ENCODE measurements at regions not wholly inside any gene's neighbourhood (a gene's known extent, or its start where the extent isn't known, plus 50 kb on each side); places are given as distances from the start of the nearest gene placed in this dataset.

GRCh38 chr10:33731322-33731721 lies 396.9 kb upstream of the NRP1 start:
- Histone ChIP-seq H3K4me1 (ENCODE audit: control insufficient read depth, insufficient read depth, low read length, poor library complexity, severe bottlenecking) (no peaks in the 10 kb centered on the region), H3K4me3 (ENCODE audit: low read depth, low read length) (no peak overlapping the region), H3K36me3 (ENCODE audit: control insufficient read depth, insufficient read depth, low read length) (no peaks in the 10 kb centered on the region), H3K27ac (ENCODE audit: insufficient read depth, low read length, poor library complexity, severe bottlenecking) (no peak overlapping the region), H3K9me3 (ENCODE audit: control insufficient read depth in 2 of 2, low read length in 2 of 2) (no peaks in the 10 kb centered on the region), H3K27me3 (ENCODE audit: control insufficient read depth, insufficient read depth, low read length) (peaks cover 3% of the 10 kb centered on the region)
- Mint-ChIP-seq H3K36me3 (no peaks in the 10 kb centered on the region), H3K4me3 (no peak overlapping the region), H3K27me3 (peaks cover 5% of the 10 kb centered on the region), H3K4me1 (no peaks in the 10 kb centered on the region), H3K9me3 (peaks cover 0 to 3% (median 0%) of the 10 kb centered on the region in 7 donors), H3K27ac (no peak overlapping the region)
- DNase-seq, result no peak
- no peak for ATAC-seq (ENCODE audit: low read depth in 2 of 2)

GRCh38 chr10:33725430-33725829 lies 391.0 kb upstream of the NRP1 start:
- H3K4me1 Mint-ChIP-seq, result no peaks in the 10 kb centered on the region
- H3K27ac Mint-ChIP-seq, result no peak overlapping the region
- ATAC-seq (ENCODE audit: low read depth in 2 of 2), result no peak
- H3K27ac ChIP-seq (ENCODE audit: insufficient read depth, low read length, poor library complexity, severe bottlenecking), result no peak overlapping the region
- no peaks in the 10 kb centered on the region for H3K27me3 ChIP-seq (ENCODE audit: control insufficient read depth, insufficient read depth, low read length)
- peaks cover 0 to 2% of the 10 kb centered on the region in 2 experiments for H3K9me3 ChIP-seq (ENCODE audit: control insufficient read depth in 2 of 2, low read length in 2 of 2)
- H3K9me3 Mint-ChIP-seq, result peaks cover 0 to 3% (median 0%) of the 10 kb centered on the region in 7 donors
- H3K4me1 ChIP-seq (ENCODE audit: control insufficient read depth, insufficient read depth, low read length, poor library complexity, severe bottlenecking), result no peaks in the 10 kb centered on the region
- H3K27me3 Mint-ChIP-seq, result peaks cover 12% of the 10 kb centered on the region
- H3K4me3 Mint-ChIP-seq, result no peak overlapping the region
- no peak for DNase-seq
- H3K36me3 ChIP-seq (ENCODE audit: control insufficient read depth, insufficient read depth, low read length), result no peaks in the 10 kb centered on the region
- no peak overlapping the region for H3K4me3 ChIP-seq (ENCODE audit: low read depth, low read length)
- H3K36me3 Mint-ChIP-seq, result no peaks in the 10 kb centered on the region

- Histone ChIP-seq H3K36me3 (ENCODE audit: control insufficient read depth, insufficient read depth, low read length) (no peaks in the 10 kb centered on the region), H3K4me3 (ENCODE audit: low read depth, low read length) (no peak overlapping the region), H3K27me3 (ENCODE audit: control insufficient read depth, insufficient read depth, low read length) (no peaks in the 10 kb centered on the region), H3K9me3 (ENCODE audit: control insufficient read depth in 2 of 2, low read length in 2 of 2) (peaks cover 0 to 2% of the 10 kb centered on the region in 2 experiments), H3K4me1 (ENCODE audit: control insufficient read depth, insufficient read depth, low read length, poor library complexity, severe bottlenecking) (no peaks in the 10 kb centered on the region), H3K27ac (ENCODE audit: insufficient read depth, low read length, poor library complexity, severe bottlenecking) (no peak overlapping the region)
- Mint-ChIP-seq H3K9me3 (no peaks in the 10 kb centered on the region), H3K4me3 (no peak overlapping the region), H3K4me1 (no peaks in the 10 kb centered on the region), H3K27ac (no peak overlapping the region), H3K36me3 (no peaks in the 10 kb centered on the region), H3K27me3 (peaks cover 12% of the 10 kb centered on the region)
- DNase-seq, result no peak
- no peak for ATAC-seq (ENCODE audit: low read depth in 2 of 2)
Observed at GRCh38 chr10:33723181-33723580, 388.7 kb upstream of the NRP1 start.

GRCh38 chr10:33722067-33722466 lies 387.6 kb upstream of the NRP1 start:
- H3K4me1 Mint-ChIP-seq, result no peaks in the 10 kb centered on the region
- H3K9me3 ChIP-seq (ENCODE audit: control insufficient read depth in 2 of 2, low read length in 2 of 2), result peaks cover 0 to 2% of the 10 kb centered on the region in 2 experiments
- no peaks in the 10 kb centered on the region for H3K27me3 ChIP-seq (ENCODE audit: control insufficient read depth, insufficient read depth, low read length)
- H3K27ac ChIP-seq (ENCODE audit: insufficient read depth, low read length, poor library complexity, severe bottlenecking), result no peak overlapping the region
- H3K9me3 Mint-ChIP-seq, result peaks cover 0 to 1% (median 0%) of the 10 kb centered on the region in 7 donors
- H3K27ac Mint-ChIP-seq, result no peak overlapping the region
- ATAC-seq (ENCODE audit: low read depth in 2 of 2) (no peak), DNase-seq (no peak)
- H3K4me3 Mint-ChIP-seq, result no peak overlapping the region
- H3K36me3 ChIP-seq (ENCODE audit: control insufficient read depth, insufficient read depth, low read length), result no peaks in the 10 kb centered on the region
- H3K4me1 ChIP-seq (ENCODE audit: control insufficient read depth, insufficient read depth, low read length, poor library complexity, severe bottlenecking), result no peaks in the 10 kb centered on the region
- no peak overlapping the region for H3K4me3 ChIP-seq (ENCODE audit: low read depth, low read length)
- H3K36me3 Mint-ChIP-seq, result no peaks in the 10 kb centered on the region
- peaks cover 12% of the 10 kb centered on the region for H3K27me3 Mint-ChIP-seq

- H3K9me3 Mint-ChIP-seq, result peaks cover 0 to 1% (median 0%) of the 10 kb centered on the region in 7 donors
- no peaks in the 10 kb centered on the region for H3K36me3 ChIP-seq (ENCODE audit: control insufficient read depth, insufficient read depth, low read length)
- no peaks in the 10 kb centered on the region for H3K36me3 Mint-ChIP-seq
- no peaks in the 10 kb centered on the region for H3K4me1 ChIP-seq (ENCODE audit: control insufficient read depth, insufficient read depth, low read length, poor library complexity, severe bottlenecking)
- ATAC-seq (ENCODE audit: low read depth in 2 of 2), result no peak
- DNase-seq, result no peak
- no peak overlapping the region for H3K4me3 Mint-ChIP-seq
- no peaks in the 10 kb centered on the region for H3K27me3 ChIP-seq (ENCODE audit: control insufficient read depth, insufficient read depth, low read length)
- H3K9me3 ChIP-seq (ENCODE audit: control insufficient read depth in 2 of 2, low read length in 2 of 2), result peaks cover 0 to 2% of the 10 kb centered on the region in 2 experiments
- H3K4me3 ChIP-seq (ENCODE audit: low read depth, low read length), result no peak overlapping the region
- H3K4me1 Mint-ChIP-seq, result no peaks in the 10 kb centered on the region
- no peak overlapping the region for H3K27ac Mint-ChIP-seq
- H3K27me3 Mint-ChIP-seq, result peaks cover 12% of the 10 kb centered on the region
- no peak overlapping the region for H3K27ac ChIP-seq (ENCODE audit: insufficient read depth, low read length, poor library complexity, severe bottlenecking)
Observed at GRCh38 chr10:33721509-33721908, 387.0 kb upstream of the NRP1 start.

GRCh38 chr10:33720161-33720560 lies 385.7 kb upstream of the NRP1 start:
- no peak overlapping the region for H3K4me3 Mint-ChIP-seq
- Histone ChIP-seq H3K27me3 (ENCODE audit: control insufficient read depth, insufficient read depth, low read length) (no peaks in the 10 kb centered on the region), H3K4me1 (ENCODE audit: control insufficient read depth, insufficient read depth, low read length, poor library complexity, severe bottlenecking) (no peaks in the 10 kb centered on the region), H3K4me3 (ENCODE audit: low read depth, low read length) (no peak overlapping the region), H3K36me3 (ENCODE audit: control insufficient read depth, insufficient read depth, low read length) (no peaks in the 10 kb centered on the region), H3K27ac (ENCODE audit: insufficient read depth, low read length, poor library complexity, severe bottlenecking) (no peak overlapping the region), H3K9me3 (ENCODE audit: control insufficient read depth in 2 of 2, low read length in 2 of 2) (peaks cover 0 to 2% of the 10 kb centered on the region in 2 experiments)
- DNase-seq, result no peak
- peaks cover 0 to 1% (median 0%) of the 10 kb centered on the region in 7 donors for H3K9me3 Mint-ChIP-seq
- H3K27ac Mint-ChIP-seq, result no peak overlapping the region
- ATAC-seq (ENCODE audit: low read depth in 2 of 2), result no peak
- no peaks in the 10 kb centered on the region for H3K4me1 Mint-ChIP-seq
- H3K36me3 Mint-ChIP-seq, result no peaks in the 10 kb centered on the region
- peaks cover 9% of the 10 kb centered on the region for H3K27me3 Mint-ChIP-seq

GRCh38 chr10:33719005-33719703 lies 384.7 kb upstream of the NRP1 start:
- Mint-ChIP-seq H3K9me3 (peaks cover 0 to 1% (median 0%) of the 10 kb centered on the region in 7 donors), H3K27ac (no peak overlapping the region), H3K27me3 (no peaks in the 10 kb centered on the region), H3K4me3 (no peak overlapping the region), H3K36me3 (no peaks in the 10 kb centered on the region), H3K4me1 (no peaks in the 10 kb centered on the region)
- H3K4me3 ChIP-seq (ENCODE audit: low read depth, low read length), result no peak overlapping the region
- ATAC-seq (ENCODE audit: low read depth in 2 of 2) (no peak), DNase-seq (no peak)
- no peaks in the 10 kb centered on the region for H3K27me3 ChIP-seq (ENCODE audit: control insufficient read depth, insufficient read depth, low read length)
- H3K36me3 ChIP-seq (ENCODE audit: control insufficient read depth, insufficient read depth, low read length), result no peaks in the 10 kb centered on the region
- H3K27ac ChIP-seq (ENCODE audit: insufficient read depth, low read length, poor library complexity, severe bottlenecking), result no peak overlapping the region
- H3K9me3 ChIP-seq (ENCODE audit: control insufficient read depth in 2 of 2, low read length in 2 of 2), result peaks cover 0 to 2% of the 10 kb centered on the region in 2 experiments
- no peaks in the 10 kb centered on the region for H3K4me1 ChIP-seq (ENCODE audit: control insufficient read depth, insufficient read depth, low read length, poor library complexity, severe bottlenecking)

All from CD4-positive, CD25-positive, alpha-beta regulatory T cell (primary cell).